ENCODE measurements at regions not wholly inside any gene's neighbourhood (a gene's known extent, or its start where the extent isn't known, plus 50 kb on each side); places are given as distances from the start of the nearest gene placed in this dataset.

- WGBS, 5 donors, result 68 to 86% (median 71%) methylated on average over 4 of the region's 4 CpGs
- Histone ChIP-seq H3K36me3 (no peaks in the 10 kb centered on the region), H3K27me3 (replicated peaks in 1 of 7) (peaks cover 0 to 26% (median 0%) of the 10 kb centered on the region in 7 donors), H3K4me3 (no peak overlapping the region), H3K4me1 (no peaks in the 10 kb centered on the region), H3K9me3 (no peaks in the 10 kb centered on the region), H3K27ac (no peak overlapping the region)
- intact Hi-C loops (cut with DNase I; ENCODE audit: low total_unique reads), result no loop called here
- no peak for DNase-seq
- TF ChIP-seq CTCF (IDR thresholded peaks at IDR 0.05 in 8 of 11, conservative IDR thresholded peaks at IDR 0.05 in 3 of 11) (no peak), POLR2A (IDR thresholded peaks at IDR 0.05) (no peak), POLR2AphosphoS5 (IDR thresholded peaks at IDR 0.05) (no peak)
Measured at GRCh38 chr2:219857751-219858150, 230.3 kb downstream of the SLC4A3 start.

- no peak for TF ChIP-seq POLR2A (IDR thresholded peaks at IDR 0.05)
- no peak for TF ChIP-seq CTCF (IDR thresholded peaks at IDR 0.05 in 8 of 11, conservative IDR thresholded peaks at IDR 0.05 in 3 of 11)
- TF ChIP-seq POLR2AphosphoS5 (IDR thresholded peaks at IDR 0.05), result no peak
- Histone ChIP-seq H3K4me1 (no peaks in the 10 kb centered on the region), H3K9me3 (no peaks in the 10 kb centered on the region), H3K27me3 (replicated peaks in 1 of 7) (peaks cover 0 to 5% (median 0%) of the 10 kb centered on the region in 7 donors), H3K27ac (no peak overlapping the region), H3K4me3 (no peak overlapping the region), H3K36me3 (no peaks in the 10 kb centered on the region)
- 74 to 94% (median 84%) methylated on average over 3 of the region's 3 CpGs for WGBS, 5 donors
- intact Hi-C loops (cut with DNase I; ENCODE audit: low total_unique reads), result no loop called here
- DNase-seq, result no peak
Measured at GRCh38 chr2:219861307-219861706, 233.9 kb downstream of the SLC4A3 start.

GRCh38 chr2:219864154-219864553 is 236.7 kb downstream of the SLC4A3 start:
- H3K9me3 ChIP-seq, result peaks cover 0 to 1% (median 0%) of the 10 kb centered on the region in 8 donors
- H3K27me3 ChIP-seq (replicated peaks in 1 of 7), result no peaks in the 10 kb centered on the region
- TF ChIP-seq POLR2A (IDR thresholded peaks at IDR 0.05) (no peak), CTCF (IDR thresholded peaks at IDR 0.05 in 8 of 11, conservative IDR thresholded peaks at IDR 0.05 in 3 of 11) (no peak), POLR2AphosphoS5 (IDR thresholded peaks at IDR 0.05) (no peak)
- intact Hi-C loops (cut with DNase I; ENCODE audit: low total_unique reads), result no loop called here
- H3K27ac ChIP-seq, result no peak overlapping the region
- H3K4me1 ChIP-seq, result no peaks in the 10 kb centered on the region
- no peaks in the 10 kb centered on the region for H3K36me3 ChIP-seq
- H3K4me3 ChIP-seq, result no peak overlapping the region
- 14 to 30% (median 24%) methylated on average over 2 of the region's 2 CpGs for WGBS, 5 donors
- DNase-seq, result no peak

- TF ChIP-seq CTCF (IDR thresholded peaks at IDR 0.05 in 8 of 11, conservative IDR thresholded peaks at IDR 0.05 in 3 of 11) (no peak), POLR2AphosphoS5 (IDR thresholded peaks at IDR 0.05) (no peak), POLR2A (IDR thresholded peaks at IDR 0.05) (no peak)
Measured at GRCh38 chr2:219868635-219869034, 241.2 kb downstream of the SLC4A3 start.

More at GRCh38 chr2:219868635-219869034, 241.2 kb downstream of the SLC4A3 start:
- Histone ChIP-seq H3K4me1 (no peaks in the 10 kb centered on the region), H3K36me3 (no peaks in the 10 kb centered on the region), H3K4me3 (no peak overlapping the region), H3K27ac (no peak overlapping the region), H3K9me3 (peaks cover 0 to 4% (median 0%) of the 10 kb centered on the region in 8 donors), H3K27me3 (replicated peaks in 1 of 7) (no peaks in the 10 kb centered on the region)
- intact Hi-C loops (cut with DNase I; ENCODE audit: low total_unique reads), result no loop called here
- WGBS, 5 donors, result 85 to 91% (median 87%) methylated on average over 2 of the region's 2 CpGs
- DNase-seq, result no peak
